ENCODE measurements at regions not wholly inside any gene's neighbourhood (a gene's known extent, or its start where the extent isn't known, plus 50 kb on each side); places are given as distances from the start of the nearest gene placed in this dataset.
"Not testable (repeated sequence)": the region's sequence is repeated elsewhere in the genome, so short reads cannot be mapped to it uniquely, and the experiment has no call there.

- TF ChIP-seq CTCF (IDR thresholded peaks at IDR 0.05); SIN3A (IDR thresholded peaks at IDR 0.05; ENCODE audit: borderline replicate concordance, insufficient read depth, low read depth, low read length); TCF7L2 (IDR thresholded peaks at IDR 0.05; ENCODE audit: low read depth, low read length): not testable (repeated sequence)
These were observed 114.6 kb upstream of the MYLIP start for GRCh38 chr6:16014325-16014724.

Measured in Panc1 (cell line).